ENCODE measurements at regions not wholly inside any gene's neighbourhood (a gene's known extent, or its start where the extent isn't known, plus 50 kb on each side); places are given as distances from the start of the nearest gene placed in this dataset.

DNA sequence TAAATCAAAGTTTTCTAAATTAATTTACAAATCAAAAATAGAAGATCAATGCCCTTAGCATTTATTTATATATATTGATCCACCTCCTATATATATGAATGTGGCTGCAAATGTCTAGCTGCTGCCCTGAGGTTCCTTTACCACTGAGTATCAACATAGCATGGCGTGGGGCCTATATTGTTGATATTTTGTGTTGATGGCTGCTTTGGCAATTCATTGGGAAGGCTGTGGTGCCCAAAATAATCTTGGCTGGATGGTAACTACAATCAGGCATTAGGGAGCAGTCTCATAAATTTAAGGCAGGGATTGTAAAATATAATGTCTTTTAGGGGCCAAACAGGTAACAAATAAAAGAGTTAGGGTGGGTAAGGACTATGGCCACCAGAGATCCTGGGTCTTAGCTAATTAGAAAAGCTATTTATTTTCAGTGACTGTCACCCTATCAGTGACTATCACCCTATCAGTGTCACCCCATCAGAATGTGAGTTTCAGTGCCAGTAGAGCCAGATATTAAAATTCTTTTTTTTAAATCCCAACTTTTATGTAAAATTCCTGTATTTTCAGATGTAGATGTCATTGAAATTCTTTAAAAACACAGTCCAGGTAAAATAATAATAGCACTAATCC is 190.7 kb upstream of the PCSK5 start:
- TF ChIP-seq SPI1 (IDR thresholded peaks at IDR 0.05; ENCODE audit: low read depth, low read length) (no peak), POLR2A (IDR thresholded peaks at IDR 0.05; ENCODE audit: low read depth, low read length) (no peak), POLR2AphosphoS5 (IDR thresholded peaks at IDR 0.05; ENCODE audit: low read depth, low read length) (no peak)

Measured in GM12891 (cell line).